GM18861 (cell line): ENCODE measurements at regions not wholly inside any gene's neighbourhood (a gene's known extent, or its start where the extent isn't known, plus 50 kb on each side); places are given as distances from the start of the nearest gene placed in this dataset.

ENCODE experiments used
- ATAC-seq: cut with Tn5 transposase; IDR thresholded peaks from one replicate; pipeline ENCODE4 v1.9.1; 2021; ENCODE audit not compliant: unreplicated experiment

- ATAC-seq: no peak
These were observed 549.2 kb upstream of the KLF12 start for GRCh38 chr13:74683411-74683810.

GRCh38 chr13:74682746-74683145 is 548.5 kb upstream of the KLF12 start:
- no peak for ATAC-seq

GRCh38 chr13:74681891-74682290 is 547.7 kb upstream of the KLF12 start:
- no peak for ATAC-seq

GRCh38 chr13:74678308-74678965 is 544.2 kb upstream of the KLF12 start:
- ATAC-seq: no peak

GRCh38 chr13:74675972-74676371 is 541.8 kb upstream of the KLF12 start:
- no peak for ATAC-seq

- ATAC-seq: no peak
These were observed 541.0 kb upstream of the KLF12 start for GRCh38 chr13:74675182-74675581.

GRCh38 chr13:74674720-74675119 is 540.5 kb upstream of the KLF12 start:
- no peak for ATAC-seq

GRCh38 chr13:74669149-74669548 is 534.9 kb upstream of the KLF12 start:
- ATAC-seq: no peak

GRCh38 chr13:74667656-74668203 is 533.5 kb upstream of the KLF12 start:
- ATAC-seq: no peak

- ATAC-seq: no peak
These were observed 528.7 kb upstream of the KLF12 start for GRCh38 chr13:74662905-74663304.

- ATAC-seq: no peak
These were observed 527.6 kb upstream of the KLF12 start for GRCh38 chr13:74661851-74662250.

GRCh38 chr13:74657765-74658164 is 523.6 kb upstream of the KLF12 start:
- ATAC-seq: no peak

GRCh38 chr13:74651121-74651520 is 516.9 kb upstream of the KLF12 start:
- no peak for ATAC-seq

- ATAC-seq: no peak
These were observed 513.8 kb upstream of the KLF12 start for GRCh38 chr13:74647991-74648390.

GRCh38 chr13:74647211-74647610 is 513.0 kb upstream of the KLF12 start:
- no peak for ATAC-seq

- no peak for ATAC-seq
These were observed 511.9 kb upstream of the KLF12 start for GRCh38 chr13:74646091-74646490.

GRCh38 chr13:74645586-74645985 is 511.4 kb upstream of the KLF12 start:
- no peak for ATAC-seq

- no peak for ATAC-seq
These were observed 510.0 kb upstream of the KLF12 start for GRCh38 chr13:74644229-74644628.

GRCh38 chr13:74641586-74641985 is 507.4 kb upstream of the KLF12 start:
- no peak for ATAC-seq

- no peak for ATAC-seq
These were observed 499.5 kb upstream of the KLF12 start for GRCh38 chr13:74633734-74634133.

GRCh38 chr13:74629985-74630384 is 495.8 kb upstream of the KLF12 start:
- ATAC-seq: no peak

GRCh38 chr13:74625541-74625940 is 491.3 kb upstream of the KLF12 start:
- no peak for ATAC-seq

- ATAC-seq: no peak
These were observed 489.6 kb upstream of the KLF12 start for GRCh38 chr13:74623761-74624160.
